Right lobe of liver (tissue), 6 donors: ENCODE measurements at regions not wholly inside any gene's neighbourhood (a gene's known extent, or its start where the extent isn't known, plus 50 kb on each side); places are given as distances from the start of the nearest gene placed in this dataset.

ENCODE experiments used
- ATAC-seq, 4 donors: fragments of 200-7000 bp; cut with Tn5 transposase; one replicate each; pipeline ENCODE4 v1.9.1; 2020; ENCODE audit warnings: mild to moderate bottlenecking in 4 of 4, moderate library complexity in 4 of 4
- DNase-seq, 3 donors: peaks; one replicate each; pipeline ENCODE4 v3.0.0-alpha.2; 2020
- H3K27ac ChIP-seq, 3 donors: fragments of 200-600 bp; one replicate each; pipeline ENCODE4 v1.8.0; 2022
- H3K27me3 ChIP-seq, 2 donors: fragments of 200-600 bp; one replicate each; pipeline ENCODE4 v1.8.0; 2022
- H3K36me3 ChIP-seq, 4 donors: fragments of 200-600 bp; sonication (generic) in 1 of 4; one replicate each; pipeline versions ENCODE4 v1.5.1 to v1.8.0; 2017 to 2022; ENCODE audit warnings: control low read depth in 1 of 4
- H3K4me1 ChIP-seq, 4 donors: fragments of 200-600 bp; sonication (generic) in 1 of 4; one replicate each; pipeline versions ENCODE4 v1.5.1 to v1.8.0; 2017 to 2022; ENCODE audit warnings: control low read depth in 1 of 4
- H3K4me3 ChIP-seq, 3 donors: fragments of 200-600 bp; one replicate each; pipeline ENCODE4 v1.8.0; 2022
- H3K9me3 ChIP-seq, 4 donors: fragments of 200-600 bp; sonication (generic) in 1 of 4; one replicate each; pipeline versions ENCODE4 v1.5.1 to v1.8.0; 2017 to 2022; ENCODE audit warnings: control low read depth in 1 of 4
- CTCF ChIP-seq, 4 donors: fragments of 200-600 bp in 3 of 4; fragments of 450-650 bp in 1 of 4; IDR thresholded peaks; one replicate each; pipeline versions ENCODE4 v1.5.1 to v1.8.0; 2016 to 2022; ENCODE audit warnings: antibody characterized with exemption in 4 of 4, mild to moderate bottlenecking in 2 of 4
- POLR2A ChIP-seq: fragments of 450-650 bp; IDR thresholded peaks from one replicate; pipeline ENCODE4 v1.6.1; 2017; ENCODE audit warnings: antibody characterized with exemption, mild to moderate bottlenecking
- WGBS: methylation state at CpG from one replicate; pipeline ENCODE4 v1.1.6; 2018; ENCODE audit warnings: low coverage, low lambda C conversion rate; ENCODE audit not compliant: insufficient coverage; ENCODE audit errors: missing lambda C conversion rate; 5-methylcytosine and 5-hydroxymethylcytosine counted together
- intact Hi-C, 2 donors: fragments of 100-400 bp; cut with DNase I; formaldehyde crosslinking; loops; one replicate each; pipeline versions ENCODE4 v1.11.2 to v1.14.1; 2022
- donor health status: DM: no; HTN: yes; CAD: no.
- donor health status: DM: no; HTN: no; CAD: no.
- donor health status: DM: no; HTN: no; CAD: no.
- donor health status: DM: no; HTN: yes; CAD: no.
- donor health status: DM: no; HTN: yes; CAD: no.

- Histone ChIP-seq H3K36me3 (no peaks in the 10 kb centered on the region), H3K9me3 (no peaks in the 10 kb centered on the region), H3K27me3 (no peaks in the 10 kb centered on the region), H3K4me1 (no peaks in the 10 kb centered on the region), H3K4me3 (no peak overlapping the region), H3K27ac (no peak overlapping the region)
- ATAC-seq (no peak), DNase-seq (no peak)
- TF ChIP-seq CTCF (IDR thresholded peaks at IDR 0.05) (no peak), POLR2A (no peak)
- WGBS = 80% methylated on average over 4 of the region's 4 CpGs
- intact Hi-C loops = no loop called here
Observed at GRCh38 chr10:4701016-4701415, 125.0 kb upstream of the AKR1E2 start.

GRCh38 chr10:4699950-4700730 lies 125.9 kb upstream of the AKR1E2 start:
- no peak for TF ChIP-seq POLR2A
- TF ChIP-seq CTCF (IDR thresholded peaks at IDR 0.05) = no peak
- ATAC-seq (no peak), DNase-seq (no peak)
- H3K27me3 ChIP-seq = no peaks in the 10 kb centered on the region
- 65% methylated on average over 3 of the region's 3 CpGs for WGBS
- intact Hi-C loops = no loop called here
- H3K27ac ChIP-seq = no peak overlapping the region
- no peaks in the 10 kb centered on the region for H3K4me1 ChIP-seq
- H3K9me3 ChIP-seq = no peaks in the 10 kb centered on the region
- H3K4me3 ChIP-seq = no peak overlapping the region
- no peaks in the 10 kb centered on the region for H3K36me3 ChIP-seq

GRCh38 chr10:4698075-4698474 lies 127.9 kb upstream of the AKR1E2 start:
- H3K9me3 ChIP-seq = no peaks in the 10 kb centered on the region
- DNase-seq = no peak
- intact Hi-C loops = no loop called here

GRCh38 chr10:4696186-4696585 lies 129.8 kb upstream of the AKR1E2 start:
- TF ChIP-seq CTCF (IDR thresholded peaks at IDR 0.05) (no peak), POLR2A (no peak)
- no peak overlapping the region for H3K27ac ChIP-seq
- no peaks in the 10 kb centered on the region for H3K4me1 ChIP-seq
- H3K4me3 ChIP-seq = no peak overlapping the region
- DNase-seq = no peak
- no peaks in the 10 kb centered on the region for H3K36me3 ChIP-seq
- WGBS = 71% methylated on average over 3 of the region's 3 CpGs
- no peaks in the 10 kb centered on the region for H3K9me3 ChIP-seq
- no peak for ATAC-seq
- H3K27me3 ChIP-seq = no peaks in the 10 kb centered on the region
- intact Hi-C loops = no loop called here

More at GRCh38 chr10:4698075-4698474, 127.9 kb upstream of the AKR1E2 start:
- TF ChIP-seq CTCF (IDR thresholded peaks at IDR 0.05) (no peak), POLR2A (no peak)
- Histone ChIP-seq H3K4me3 (no peak overlapping the region), H3K4me1 (no peaks in the 10 kb centered on the region), H3K27ac (no peak overlapping the region), H3K27me3 (no peaks in the 10 kb centered on the region), H3K36me3 (no peaks in the 10 kb centered on the region)
- ATAC-seq = no peak
- 50% methylated on average over 1 of the region's 1 CpG for WGBS
